Karpas-422 (cell line): ENCODE measurements at regions not wholly inside any gene's neighbourhood (a gene's known extent, or its start where the extent isn't known, plus 50 kb on each side); places are given as distances from the start of the nearest gene placed in this dataset.

Experiments used
- DNase-seq: peaks from one replicate; pipeline ENCODE4 v3.0.0-alpha.2; 2015
- H2AFZ ChIP-seq: fragments of 200-600 bp; sonication (generic); 2 replicates; pipeline ENCODE4 v1.6.1; 2014; ENCODE audit warnings: antibody characterized with exemption, low read length, mixed read lengths
- H3K27ac ChIP-seq: fragments of 200-600 bp; sonication (generic); 2 replicates; pipeline ENCODE4 v1.5.1; 2014; ENCODE audit warnings: mild to moderate bottlenecking, low read length, moderate library complexity
- H3K27me3 ChIP-seq: fragments of 200-600 bp; sonication (generic); 2 replicates; pipeline ENCODE4 v1.6.1; 2014; ENCODE audit warnings: low read length, mixed read lengths
- H3K36me3 ChIP-seq: fragments of 200-600 bp; sonication (generic); 2 replicates; pipeline ENCODE4 v1.6.1; 2014; ENCODE audit warnings: low read length, mixed read lengths; ENCODE audit not compliant: insufficient read depth
- H3K4me1 ChIP-seq: fragments of 200-600 bp; sonication (generic); 2 replicates; pipeline ENCODE4 v1.6.1; 2014; ENCODE audit warnings: mild to moderate bottlenecking, low read length, mixed read lengths
- H3K4me2 ChIP-seq: fragments of 200-600 bp; sonication (generic); 2 replicates; pipeline ENCODE4 v1.6.1; 2014; ENCODE audit warnings: low read length, low read depth, mild to moderate bottlenecking; ENCODE audit not compliant: poor library complexity, severe bottlenecking
- H3K4me3 ChIP-seq: fragments of 200-600 bp; sonication (generic); 2 replicates; pipeline ENCODE4 v1.5.1; 2014; ENCODE audit warnings: mild to moderate bottlenecking, antibody characterized with exemption, low read length, mixed read lengths
- H3K79me2 ChIP-seq: fragments of 200-600 bp; sonication (generic); 2 replicates; pipeline ENCODE4 v1.6.1; 2014; ENCODE audit warnings: mild to moderate bottlenecking, low read length, mixed read lengths
- H3K9ac ChIP-seq: fragments of 200-600 bp; sonication (generic); 2 replicates; pipeline ENCODE4 v1.6.0; 2014; ENCODE audit warnings: low read length
- H3K9me2 ChIP-seq: fragments of 200-600 bp; sonication (generic), shearing (Covaris generic); replicated peaks from 2 replicates; pipeline ENCODE4 v1.6.0; 2014; ENCODE audit warnings: mild to moderate bottlenecking, low read length, moderate library complexity; ENCODE audit not compliant: insufficient read depth
- H3K9me3 ChIP-seq: fragments of 300-700, 200-600 bp; sonication (generic); 2 replicates; pipeline ENCODE4 v1.6.1; 2014; ENCODE audit warnings: low read length, mixed read lengths
- H4K20me1 ChIP-seq: fragments of 200-600 bp; sonication (generic); 2 replicates; pipeline ENCODE4 v1.6.1; 2014; ENCODE audit warnings: mild to moderate bottlenecking, antibody characterized with exemption, low read length, low read depth; ENCODE audit not compliant: insufficient read depth

DNA sequence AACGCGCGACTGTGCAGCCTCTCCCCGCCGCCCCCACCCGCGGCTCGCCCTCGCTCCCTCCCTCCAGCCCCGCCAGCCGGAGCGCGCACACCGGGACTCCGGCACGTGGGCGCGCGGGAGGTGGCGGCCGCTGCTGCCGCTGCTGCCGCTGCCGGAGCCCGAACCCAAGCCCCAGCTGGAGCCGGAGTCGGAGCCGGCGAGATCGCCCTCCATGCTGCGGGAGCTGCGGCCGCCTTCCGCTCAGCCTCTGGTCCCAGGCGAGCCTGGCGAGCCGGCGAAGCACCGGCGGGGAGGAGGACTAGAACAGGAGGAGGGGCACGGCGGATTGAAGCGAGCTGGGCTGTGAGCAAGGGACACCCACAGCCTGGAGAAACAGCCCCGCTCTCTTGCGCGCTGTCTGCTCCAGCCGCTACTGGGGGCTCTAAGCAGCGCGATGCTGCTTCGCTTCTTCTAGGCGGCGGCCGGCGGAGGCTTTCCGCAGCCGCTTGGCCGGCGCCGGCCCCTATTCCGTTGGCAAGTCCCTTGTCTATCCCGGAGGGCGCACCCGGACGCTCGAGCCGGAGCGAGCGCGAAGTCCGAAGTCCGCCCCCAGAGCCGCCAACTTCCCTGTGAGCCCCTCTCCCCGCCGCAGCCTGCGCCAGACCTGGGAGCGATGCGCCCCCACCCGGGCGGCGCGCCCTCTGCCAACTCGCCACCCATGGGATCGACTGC lies 598.7 kb upstream of the SGCD start:
- Histone ChIP-seq H3K9ac (no peak overlapping the region), H3K27ac (no peak overlapping the region), H3K79me2 (no peaks in the 10 kb centered on the region), H4K20me1 (no peaks in the 10 kb centered on the region), H3K9me3 (no peaks in the 10 kb centered on the region), H3K9me2 (no peaks in the 10 kb centered on the region), H3K36me3 (no peaks in the 10 kb centered on the region), H3K27me3 (no peaks in the 10 kb centered on the region), H3K4me2 (no peak overlapping the region), H3K4me3 (no peak overlapping the region), H2AFZ (no peak overlapping the region), H3K4me1 (no peaks in the 10 kb centered on the region)
- no peak for DNase-seq

DNA sequence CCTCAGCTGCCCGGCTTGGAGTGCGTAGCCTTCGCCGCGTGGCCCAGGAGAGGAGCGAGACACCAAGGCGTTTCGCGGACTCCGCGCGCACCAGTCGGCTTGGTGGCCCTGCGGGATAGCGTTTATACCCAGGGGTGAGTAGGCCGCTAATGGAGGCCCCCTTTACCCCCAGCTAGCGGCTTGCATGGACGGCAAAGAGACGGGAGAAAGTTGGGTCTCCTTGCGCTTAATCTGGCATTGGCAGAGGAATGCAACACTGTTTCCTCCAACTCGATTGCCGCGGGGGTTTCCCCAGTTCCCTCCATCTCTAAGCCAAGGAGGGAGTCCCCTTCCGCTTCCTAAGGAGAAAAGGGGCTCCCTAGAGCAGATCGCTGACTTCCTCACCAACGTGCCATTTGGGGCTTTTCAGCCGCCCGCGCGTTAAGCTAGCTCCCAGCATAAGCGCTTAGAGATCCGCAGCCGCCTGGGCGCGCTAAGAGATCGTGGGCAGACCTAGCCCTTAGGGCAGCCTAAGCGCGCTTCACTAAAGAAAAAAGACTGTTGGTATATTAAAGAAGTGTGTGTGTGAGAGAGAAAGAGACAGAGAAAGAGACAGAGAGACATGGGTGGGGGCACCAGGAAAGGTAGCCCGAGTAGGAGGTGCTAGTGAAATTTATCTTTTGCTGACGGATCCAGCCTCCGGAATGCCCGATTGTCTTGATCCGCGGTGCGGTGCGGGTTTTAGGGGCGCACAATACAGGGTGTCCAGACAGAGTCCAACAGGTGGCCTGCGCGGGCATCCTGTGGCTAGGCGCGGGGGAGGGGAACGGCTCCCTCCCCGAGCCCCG lies 597.9 kb upstream of the SGCD start:
- DNase-seq = no peak
- Histone ChIP-seq H3K4me1 (no peaks in the 10 kb centered on the region), H3K9ac (no peak overlapping the region), H3K9me2 (no peaks in the 10 kb centered on the region), H3K9me3 (no peaks in the 10 kb centered on the region), H2AFZ (no peak overlapping the region), H3K27me3 (no peaks in the 10 kb centered on the region), H3K36me3 (no peaks in the 10 kb centered on the region), H3K4me3 (no peak overlapping the region), H3K79me2 (no peaks in the 10 kb centered on the region), H4K20me1 (no peaks in the 10 kb centered on the region), H3K4me2 (no peak overlapping the region), H3K27ac (no peak overlapping the region)

DNA sequence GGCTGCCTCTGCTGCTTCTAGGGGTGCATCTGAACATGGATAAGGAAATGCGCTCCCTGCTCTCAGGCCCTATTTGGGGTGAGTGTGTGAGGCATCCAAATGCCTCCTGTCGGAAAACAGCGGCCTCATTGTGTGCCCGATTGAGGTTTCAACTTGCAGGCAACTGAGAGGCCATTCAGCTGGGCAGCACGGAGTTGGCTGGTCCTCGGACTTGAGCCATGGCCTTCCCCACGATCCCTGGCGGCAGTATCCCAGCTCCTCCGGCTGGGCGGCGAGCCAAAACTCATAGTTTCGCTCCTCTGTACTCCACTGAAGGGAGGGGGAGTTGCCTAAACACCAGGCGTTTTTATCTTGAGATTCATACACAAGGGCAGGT lies 597.3 kb upstream of the SGCD start:
- Histone ChIP-seq H3K4me2 (no peak overlapping the region), H3K4me3 (no peak overlapping the region), H3K36me3 (no peaks in the 10 kb centered on the region), H3K9ac (no peak overlapping the region), H4K20me1 (no peaks in the 10 kb centered on the region), H3K79me2 (no peaks in the 10 kb centered on the region), H3K27ac (no peak overlapping the region), H3K4me1 (no peaks in the 10 kb centered on the region), H2AFZ (no peak overlapping the region), H3K9me2 (no peaks in the 10 kb centered on the region), H3K9me3 (no peaks in the 10 kb centered on the region), H3K27me3 (no peaks in the 10 kb centered on the region)
- no peak for DNase-seq

DNA sequence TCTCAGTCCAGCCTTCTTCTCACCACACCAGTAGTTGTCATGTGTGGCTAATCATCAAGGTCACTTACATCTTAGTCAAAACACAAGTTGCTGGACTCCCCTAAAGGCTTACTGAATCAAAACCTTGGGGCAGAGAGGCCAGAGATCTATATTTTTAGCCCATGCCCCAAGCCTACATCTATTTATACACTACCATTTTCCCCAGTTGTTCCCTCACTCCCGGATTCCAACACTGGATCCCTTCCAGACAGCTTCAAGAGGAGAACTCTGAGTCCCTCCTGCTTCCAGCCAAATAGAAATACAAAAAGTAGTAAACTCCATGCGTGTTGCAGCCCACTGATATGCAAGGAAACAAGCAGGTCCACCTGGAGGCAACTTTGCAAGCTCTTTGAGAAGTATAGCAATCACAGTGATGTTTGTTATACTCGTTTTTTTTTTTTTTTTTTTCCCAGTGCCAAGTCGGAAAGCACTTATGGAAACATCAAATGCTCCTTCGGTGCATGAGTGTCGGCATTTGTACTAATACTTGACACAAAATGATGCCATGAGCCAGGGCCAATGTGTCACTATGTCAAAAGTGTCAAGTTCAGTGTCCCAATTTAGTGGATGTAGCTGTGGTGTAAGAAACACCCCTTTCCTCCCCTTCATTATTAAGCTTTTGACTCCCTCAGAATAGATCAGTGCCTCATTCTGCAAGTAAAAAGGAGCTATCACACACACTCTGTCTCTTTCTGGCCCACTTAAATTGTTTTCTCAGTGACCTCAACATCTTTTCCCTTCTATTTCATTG lies 594.2 kb upstream of the SGCD start:
- Histone ChIP-seq H3K79me2 (no peaks in the 10 kb centered on the region), H3K9me2 (no peaks in the 10 kb centered on the region), H3K4me2 (no peak overlapping the region), H3K36me3 (no peaks in the 10 kb centered on the region), H2AFZ (no peak overlapping the region), H3K4me3 (no peak overlapping the region), H3K27ac (no peak overlapping the region), H3K27me3 (no peaks in the 10 kb centered on the region), H4K20me1 (no peaks in the 10 kb centered on the region), H3K9ac (no peak overlapping the region), H3K4me1 (no peaks in the 10 kb centered on the region), H3K9me3 (no peaks in the 10 kb centered on the region)
- DNase-seq = no peak

DNA sequence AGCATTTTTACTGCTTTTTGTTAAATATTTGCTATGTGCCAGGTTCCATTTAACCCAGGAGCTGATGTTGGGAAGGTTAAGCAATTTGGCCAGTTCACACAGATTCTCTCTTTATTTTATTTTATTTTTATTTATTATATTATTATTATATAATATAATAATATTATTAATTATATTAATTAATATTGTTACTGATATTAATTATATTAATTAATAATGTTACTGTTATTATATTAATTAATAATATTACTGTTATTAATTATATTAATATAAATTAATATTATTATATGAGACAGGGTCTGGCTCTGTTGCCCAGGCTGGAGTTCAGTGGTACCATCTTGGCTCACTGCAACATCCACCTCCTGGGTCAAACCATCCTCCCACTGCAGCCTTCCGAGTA lies 593.0 kb upstream of the SGCD start:
- Histone ChIP-seq H3K4me1 (no peaks in the 10 kb centered on the region), H3K4me3 (no peak overlapping the region), H3K4me2 (no peak overlapping the region), H3K27me3 (no peaks in the 10 kb centered on the region), H3K9me3 (no peaks in the 10 kb centered on the region), H3K79me2 (no peaks in the 10 kb centered on the region), H2AFZ (no peak overlapping the region), H3K9ac (no peak overlapping the region), H3K9me2 (no peaks in the 10 kb centered on the region), H3K27ac (no peak overlapping the region), H3K36me3 (no peaks in the 10 kb centered on the region), H4K20me1 (no peaks in the 10 kb centered on the region)
- no peak for DNase-seq

DNA sequence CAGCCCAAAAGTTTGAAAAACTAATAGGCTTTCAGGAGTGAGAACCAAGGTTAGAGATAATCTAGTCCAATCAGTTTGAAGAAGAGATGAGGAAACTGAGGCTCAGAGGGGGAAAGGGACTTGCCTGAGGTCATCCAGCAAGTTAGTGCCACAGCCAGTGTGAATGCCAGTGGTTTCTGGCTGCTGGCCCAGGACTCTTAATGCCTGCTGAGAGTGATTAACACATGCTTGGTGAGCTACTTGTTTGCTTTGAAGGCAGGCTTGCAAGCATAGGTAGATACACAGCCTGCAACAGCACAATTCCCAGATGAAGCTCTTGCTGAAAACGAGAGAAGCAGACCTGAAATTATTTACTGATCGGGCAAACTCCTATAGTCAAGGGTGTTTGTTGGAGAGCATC lies 591.6 kb upstream of the SGCD start:
- H4K20me1 ChIP-seq = no peaks in the 10 kb centered on the region
- DNase-seq = no peak
- H3K36me3 ChIP-seq = no peaks in the 10 kb centered on the region
- no peaks in the 10 kb centered on the region for H3K9me3 ChIP-seq
- no peaks in the 10 kb centered on the region for H3K4me1 ChIP-seq
- H3K4me3 ChIP-seq = no peak overlapping the region
- no peaks in the 10 kb centered on the region for H3K9me2 ChIP-seq
- no peak overlapping the region for H3K27ac ChIP-seq
- H3K27me3 ChIP-seq = no peaks in the 10 kb centered on the region
- no peak overlapping the region for H2AFZ ChIP-seq
- no peak overlapping the region for H3K4me2 ChIP-seq
- no peak overlapping the region for H3K9ac ChIP-seq
- no peaks in the 10 kb centered on the region for H3K79me2 ChIP-seq

DNA sequence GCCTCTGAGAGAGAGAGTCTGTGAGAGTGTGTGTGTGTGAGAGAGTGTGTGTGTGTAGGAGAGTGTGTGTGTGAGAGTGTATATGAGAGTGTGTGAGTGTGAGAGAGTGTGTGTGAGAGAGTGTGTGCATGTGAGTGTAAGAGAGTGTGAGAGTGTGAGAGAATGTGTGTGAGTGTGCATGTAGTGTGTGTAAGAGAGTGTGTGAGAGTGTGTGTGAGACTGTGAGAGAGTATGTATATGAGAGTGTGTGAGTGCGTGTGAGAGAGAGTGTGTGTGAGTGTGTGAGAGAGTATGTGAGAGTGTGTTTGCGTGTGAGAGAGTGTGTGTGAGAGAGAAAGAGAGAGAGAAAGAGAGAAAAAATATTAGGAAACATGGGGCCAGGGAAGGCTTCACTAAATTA lies 588.3 kb upstream of the SGCD start:
- Histone ChIP-seq H3K4me3 (no peak overlapping the region), H3K9ac (no peak overlapping the region), H3K27ac (no peak overlapping the region), H3K27me3 (no peaks in the 10 kb centered on the region), H3K9me3 (no peaks in the 10 kb centered on the region), H3K79me2 (no peaks in the 10 kb centered on the region), H3K4me1 (no peaks in the 10 kb centered on the region), H3K36me3 (no peaks in the 10 kb centered on the region), H3K9me2 (no peaks in the 10 kb centered on the region; the same call in 1 of the 2 replicates), H3K4me2 (no peak overlapping the region), H2AFZ (no peak overlapping the region), H4K20me1 (no peaks in the 10 kb centered on the region)
- DNase-seq = no peak

DNA sequence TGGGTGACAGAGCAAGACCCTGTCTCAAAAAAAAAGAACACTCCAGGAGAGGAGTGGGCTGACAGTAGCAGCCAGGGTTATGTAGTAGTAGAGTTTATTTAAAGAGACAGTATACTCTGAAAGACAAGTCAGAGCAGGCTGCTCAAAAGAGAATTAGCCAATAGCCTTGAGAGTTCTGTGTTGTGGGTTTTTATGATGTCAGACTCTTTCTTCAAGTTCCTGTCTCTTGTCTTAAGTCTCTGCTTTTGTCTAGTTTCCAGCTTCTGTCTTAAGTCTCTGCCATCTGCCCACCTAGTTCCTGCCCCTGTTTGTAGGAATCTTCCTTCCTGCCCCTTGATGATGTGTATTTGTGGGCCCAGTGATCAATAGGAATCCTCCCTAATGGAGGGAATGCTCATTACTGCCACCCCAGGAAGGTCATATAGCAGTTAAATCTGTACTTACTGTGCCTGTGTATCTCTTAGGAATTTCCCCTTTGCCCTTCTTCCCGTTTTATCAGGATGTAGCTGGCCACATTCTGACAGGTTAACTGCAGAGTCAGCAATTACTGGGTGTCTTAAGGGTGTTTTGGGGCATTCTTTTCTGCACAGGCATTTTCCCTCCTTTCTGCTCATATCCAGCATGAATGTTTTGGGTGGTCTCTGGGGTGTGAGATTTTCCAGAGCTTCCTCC lies 580.5 kb upstream of the SGCD start:
- no peaks in the 10 kb centered on the region for H3K36me3 ChIP-seq
- no peaks in the 10 kb centered on the region for H3K27me3 ChIP-seq
- DNase-seq = no peak
- H3K9ac ChIP-seq = no peak overlapping the region
- no peaks in the 10 kb centered on the region; the same call in 1 of the 2 replicates for H3K9me2 ChIP-seq
- H2AFZ ChIP-seq = no peak overlapping the region
- H3K79me2 ChIP-seq = no peaks in the 10 kb centered on the region
- no peak overlapping the region for H3K4me3 ChIP-seq
- H3K9me3 ChIP-seq = no peaks in the 10 kb centered on the region
- H3K4me1 ChIP-seq = no peaks in the 10 kb centered on the region
- no peak overlapping the region for H3K27ac ChIP-seq
- H3K4me2 ChIP-seq = no peak overlapping the region
- no peaks in the 10 kb centered on the region for H4K20me1 ChIP-seq
